Right atrium auricular region (tissue), 2 donors: ENCODE measurements at regions not wholly inside any gene's neighbourhood (a gene's known extent, or its start where the extent isn't known, plus 50 kb on each side); places are given as distances from the start of the nearest gene placed in this dataset.

Experiments used
- DNase-seq: peaks from one replicate; pipeline ENCODE4 v3.0.0-alpha.2; 2019; ENCODE audit warnings: low spot score
- H3K27ac ChIP-seq, 2 donors: fragments of 200-600 bp; sonication (generic); 1 replicate in 1 of 2; 2 replicates in 1 of 2; pipeline ENCODE4 v1.5.1; 2016 to 2019
- H3K27me3 ChIP-seq, 2 donors: fragments of 200-600 bp; sonication (generic); one replicate each; pipeline versions ENCODE4 v1.5.1 to v1.6.0; 2017 to 2019
- H3K36me3 ChIP-seq: fragments of 200-600 bp; sonication (generic); one replicate; pipeline ENCODE4 v1.5.1; 2016
- H3K4me1 ChIP-seq, 2 donors: fragments of 200-600 bp; sonication (generic); one replicate each; pipeline versions ENCODE4 v1.5.1 to v1.6.0; 2017 to 2019
- H3K4me3 ChIP-seq, 2 donors: fragments of 200-600 bp; sonication (generic); 1 replicate in 1 of 2; 2 replicates in 1 of 2; pipeline ENCODE4 v1.5.1; 2017 to 2019; ENCODE audit warnings: mild to moderate bottlenecking in 1 of 2, moderate library complexity in 1 of 2
- H3K9me3 ChIP-seq, 2 donors: fragments of 200-600 bp; sonication (generic); one replicate each; pipeline ENCODE4 v1.5.1; 2019
- CTCF ChIP-seq, 2 donors: fragments of 200-600 bp; sonication (generic); IDR thresholded peaks; one replicate each; pipeline ENCODE4 v1.5.1; 2019; ENCODE audit warnings: antibody characterized with exemption in 2 of 2

GRCh38 chr2:64283641-64284361, 139.6 kb upstream of the PELI1 start:
- no peak for DNase-seq
- H3K4me1 ChIP-seq, result peaks cover 0 to 7% of the 10 kb centered on the region in 2 donors
- H3K9me3 ChIP-seq, result no peaks in the 10 kb centered on the region
- no peak overlapping the region for H3K4me3 ChIP-seq
- no peaks in the 10 kb centered on the region for H3K36me3 ChIP-seq
- no peaks in the 10 kb centered on the region for H3K27me3 ChIP-seq
- no peak for TF ChIP-seq CTCF (IDR thresholded peaks at IDR 0.05)
- no peak overlapping the region for H3K27ac ChIP-seq

- TF ChIP-seq CTCF (IDR thresholded peaks at IDR 0.05), result no peak
- Histone ChIP-seq H3K36me3 (no peaks in the 10 kb centered on the region), H3K4me3 (no peak overlapping the region), H3K9me3 (no peaks in the 10 kb centered on the region), H3K27ac (no peak overlapping the region), H3K27me3 (no peaks in the 10 kb centered on the region), H3K4me1 (peaks cover 0 to 10% of the 10 kb centered on the region in 2 donors)
- no peak for DNase-seq
Observed at GRCh38 chr2:64284751-64285150, 140.5 kb upstream of the PELI1 start.

GRCh38 chr2:64287202-64287740, 143.1 kb upstream of the PELI1 start:
- no peaks in the 10 kb centered on the region for H3K9me3 ChIP-seq
- H3K27me3 ChIP-seq, result no peaks in the 10 kb centered on the region
- H3K36me3 ChIP-seq, result no peaks in the 10 kb centered on the region
- no peak overlapping the region for H3K27ac ChIP-seq
- H3K4me1 ChIP-seq, result peaks cover 0 to 10% of the 10 kb centered on the region in 2 donors
- TF ChIP-seq CTCF (IDR thresholded peaks at IDR 0.05), result no peak
- H3K4me3 ChIP-seq, result no peak overlapping the region
- DNase-seq, result no peak

- Histone ChIP-seq H3K27ac (peak overlapping the region in 1 of 2 donors; percentile 27), H3K36me3 (no peaks in the 10 kb centered on the region), H3K4me1 (peaks cover 0 to 10% of the 10 kb centered on the region in 2 donors), H3K27me3 (no peaks in the 10 kb centered on the region), H3K9me3 (no peaks in the 10 kb centered on the region), H3K4me3 (no peak overlapping the region)
- TF ChIP-seq CTCF (IDR thresholded peaks at IDR 0.05), result no peak
- DNase-seq, result no peak
Observed at GRCh38 chr2:64288321-64289193, 144.3 kb upstream of the PELI1 start.

GRCh38 chr2:64289251-64289650, 145.0 kb upstream of the PELI1 start:
- H3K4me1 ChIP-seq, result peaks cover 0 to 10% of the 10 kb centered on the region in 2 donors
- H3K4me3 ChIP-seq, result no peak overlapping the region
- H3K36me3 ChIP-seq, result no peaks in the 10 kb centered on the region
- H3K9me3 ChIP-seq, result no peaks in the 10 kb centered on the region
- no peak for DNase-seq
- TF ChIP-seq CTCF (IDR thresholded peaks at IDR 0.05), result no peak
- no peak overlapping the region for H3K27ac ChIP-seq
- no peaks in the 10 kb centered on the region for H3K27me3 ChIP-seq
